ENCODE measurements at regions not wholly inside any gene's neighbourhood (a gene's known extent, or its start where the extent isn't known, plus 50 kb on each side); places are given as distances from the start of the nearest gene placed in this dataset.

DNA sequence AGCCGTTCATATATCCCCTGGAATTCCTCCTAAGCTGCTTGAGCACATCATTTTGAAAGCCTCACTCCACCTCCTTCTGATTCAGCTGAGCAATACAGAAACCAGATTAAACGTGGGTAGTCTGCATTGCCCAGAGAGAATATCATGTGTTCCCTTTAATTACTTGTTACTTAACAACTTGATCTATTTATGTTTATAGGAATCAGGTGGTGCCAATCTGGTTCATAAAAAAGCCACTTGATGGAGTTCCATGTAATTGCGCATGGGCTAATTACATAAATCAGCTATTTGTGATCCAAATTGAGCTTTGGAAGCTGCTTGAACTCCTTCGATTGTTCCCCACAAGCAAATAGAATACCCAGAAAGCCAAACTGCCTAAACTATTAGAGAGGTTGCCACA, 114.7 kb upstream of the ADCY1 start:
- ChIA-PET POLR2A (no interaction called here), CTCF (no interaction called here)
- Histone ChIP-seq H3K36me3 (ENCODE audit: control insufficient read depth, insufficient read depth, low read length) (no peaks in the 10 kb centered on the region), H3K4me3 (ENCODE audit: low read depth, low read length) (no peak overlapping the region), H3K27me3 (ENCODE audit: control insufficient read depth, insufficient read depth, low read length) (no peaks in the 10 kb centered on the region)
- no peak for DNase-seq (ENCODE audit: low read depth)
- TF ChIP-seq, protein P1, sequence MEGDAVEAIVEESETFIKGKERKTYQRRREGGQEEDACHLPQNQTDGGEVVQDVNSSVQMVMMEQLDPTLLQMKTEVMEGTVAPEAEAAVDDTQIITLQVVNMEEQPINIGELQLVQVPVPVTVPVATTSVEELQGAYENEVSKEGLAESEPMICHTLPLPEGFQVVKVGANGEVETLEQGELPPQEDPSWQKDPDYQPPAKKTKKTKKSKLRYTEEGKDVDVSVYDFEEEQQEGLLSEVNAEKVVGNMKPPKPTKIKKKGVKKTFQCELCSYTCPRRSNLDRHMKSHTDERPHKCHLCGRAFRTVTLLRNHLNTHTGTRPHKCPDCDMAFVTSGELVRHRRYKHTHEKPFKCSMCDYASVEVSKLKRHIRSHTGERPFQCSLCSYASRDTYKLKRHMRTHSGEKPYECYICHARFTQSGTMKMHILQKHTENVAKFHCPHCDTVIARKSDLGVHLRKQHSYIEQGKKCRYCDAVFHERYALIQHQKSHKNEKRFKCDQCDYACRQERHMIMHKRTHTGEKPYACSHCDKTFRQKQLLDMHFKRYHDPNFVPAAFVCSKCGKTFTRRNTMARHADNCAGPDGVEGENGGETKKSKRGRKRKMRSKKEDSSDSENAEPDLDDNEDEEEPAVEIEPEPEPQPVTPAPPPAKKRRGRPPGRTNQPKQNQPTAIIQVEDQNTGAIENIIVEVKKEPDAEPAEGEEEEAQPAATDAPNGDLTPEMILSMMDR (IDR thresholded peaks at IDR 0.05; ENCODE audit: insufficient read depth, low read depth, low read length) = no peak

DNA sequence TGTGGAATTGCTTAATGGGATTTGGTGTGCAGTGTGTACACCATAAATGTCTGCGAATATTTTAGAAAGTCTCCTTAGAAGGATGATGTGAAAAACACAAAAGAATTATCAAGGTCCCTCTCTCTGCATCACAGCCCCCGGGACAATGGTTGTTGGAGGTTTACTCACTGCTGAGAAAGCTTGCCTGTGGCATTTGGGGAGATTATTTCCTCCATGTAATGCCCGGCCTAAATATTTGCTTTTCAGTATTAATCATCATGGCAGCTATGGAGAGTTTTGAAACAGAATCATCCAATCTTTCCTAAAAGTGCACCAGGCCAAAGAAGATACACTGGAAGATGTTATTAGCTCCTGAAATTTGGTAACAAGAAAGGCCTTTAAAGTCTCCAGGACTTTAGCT, 113.8 kb upstream of the ADCY1 start:
- POLR2A ChIA-PET = no interaction called here
- H3K4me3 ChIP-seq (ENCODE audit: low read depth, low read length) = no peak overlapping the region
- TF ChIP-seq, protein P1 (IDR thresholded peaks at IDR 0.05; ENCODE audit: insufficient read depth, low read depth, low read length) = no peak
- no peak for DNase-seq (ENCODE audit: low read depth)
- CTCF ChIA-PET = interaction anchor here (1.4 kb wide), 1 partner anchor 10 kb away, joined by 3 read pairs; no protein-coding TSS in a partner anchor
- H3K36me3 ChIP-seq (ENCODE audit: control insufficient read depth, insufficient read depth, low read length) = no peaks in the 10 kb centered on the region
- H3K27me3 ChIP-seq (ENCODE audit: control insufficient read depth, insufficient read depth, low read length) = no peaks in the 10 kb centered on the region

DNA sequence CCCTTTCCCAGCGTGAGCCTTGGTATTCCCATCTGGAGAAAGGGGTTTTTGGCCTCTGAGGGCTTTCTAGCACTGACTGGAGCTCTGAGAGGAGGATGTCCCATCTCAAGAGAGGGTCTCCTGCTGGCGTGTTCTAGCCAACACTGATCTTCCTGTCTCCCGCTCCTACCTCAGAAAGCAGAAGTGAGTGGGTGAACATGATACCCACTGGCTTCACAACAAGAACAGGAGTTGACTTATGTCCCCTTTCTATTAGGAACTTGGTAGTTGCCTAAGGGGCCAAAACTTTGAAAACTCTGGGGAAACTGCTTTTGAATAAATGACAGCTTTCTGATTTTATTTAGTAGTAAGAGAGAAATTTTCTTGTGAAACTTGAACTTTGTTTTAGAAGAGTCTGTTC, 113.1 kb upstream of the ADCY1 start:
- Histone ChIP-seq H3K36me3 (ENCODE audit: control insufficient read depth, insufficient read depth, low read length) (no peaks in the 10 kb centered on the region), H3K27me3 (ENCODE audit: control insufficient read depth, insufficient read depth, low read length) (no peaks in the 10 kb centered on the region), H3K4me3 (ENCODE audit: low read depth, low read length) (no peak overlapping the region)
- ChIA-PET POLR2A (no interaction called here), CTCF (interaction anchor here (1.4 kb wide), 1 partner anchor 9 kb away, joined by 3 read pairs; no protein-coding TSS in a partner anchor)
- no peak for DNase-seq (ENCODE audit: low read depth)
- TF ChIP-seq, protein P1 (IDR thresholded peaks at IDR 0.05; ENCODE audit: insufficient read depth, low read depth, low read length) = no peak

DNA sequence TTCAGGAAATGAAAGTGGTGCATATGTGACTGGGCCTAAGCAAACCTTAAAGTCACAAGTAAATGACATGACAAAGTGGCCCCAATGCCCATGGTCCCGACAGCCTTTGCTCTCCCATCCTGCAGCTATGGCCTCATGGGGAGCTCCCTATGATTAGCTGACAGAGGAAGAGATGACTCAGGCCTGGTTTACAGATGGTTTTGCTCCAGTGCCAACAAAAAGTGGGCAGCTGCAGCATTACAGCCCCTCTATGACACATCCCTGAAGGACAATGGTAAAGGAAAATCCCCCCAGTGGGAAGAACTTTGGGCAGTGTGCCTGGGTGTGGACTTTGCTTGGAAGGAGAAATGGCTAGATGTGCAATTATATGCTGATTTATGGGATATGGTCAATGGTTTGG, 105.1 kb upstream of the ADCY1 start:
- ChIA-PET POLR2A (no interaction called here), CTCF (interaction anchor here (1.3 kb wide), 1 partner anchor 8 kb away, joined by 3 read pairs; no protein-coding TSS in a partner anchor)
- H3K36me3 ChIP-seq (ENCODE audit: control insufficient read depth, insufficient read depth, low read length) = no peaks in the 10 kb centered on the region
- H3K4me3 ChIP-seq (ENCODE audit: low read depth, low read length) = no peak overlapping the region
- TF ChIP-seq, protein P1 (IDR thresholded peaks at IDR 0.05; ENCODE audit: insufficient read depth, low read depth, low read length) = no peak
- no peak for DNase-seq (ENCODE audit: low read depth)
- H3K27me3 ChIP-seq (ENCODE audit: control insufficient read depth, insufficient read depth, low read length) = no peaks in the 10 kb centered on the region

DNA sequence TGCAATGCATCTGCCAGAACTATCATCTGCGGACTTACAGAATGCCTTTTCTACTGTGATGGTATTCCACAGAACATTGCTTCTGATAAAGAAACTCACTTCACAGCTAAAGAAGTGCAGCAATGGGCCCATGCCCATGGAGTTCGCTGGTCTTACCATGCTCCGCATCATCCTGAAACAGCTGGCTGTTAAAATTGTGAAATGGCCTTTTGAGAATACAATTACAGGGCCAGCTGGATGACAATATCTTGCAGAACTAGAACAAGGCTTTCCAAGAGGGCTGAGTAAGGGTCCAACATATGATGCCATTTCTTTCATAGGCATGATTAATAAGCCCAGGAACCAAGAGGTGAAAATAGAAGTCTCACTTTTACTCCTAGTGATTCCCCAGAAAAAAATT, 104.1 kb upstream of the ADCY1 start:
- Histone ChIP-seq H3K4me3 (ENCODE audit: low read depth, low read length) (no peak overlapping the region), H3K36me3 (ENCODE audit: control insufficient read depth, insufficient read depth, low read length) (no peaks in the 10 kb centered on the region), H3K27me3 (ENCODE audit: control insufficient read depth, insufficient read depth, low read length) (no peaks in the 10 kb centered on the region)
- ChIA-PET CTCF (interaction anchor here (1.3 kb wide), 1 partner anchor 9 kb away, joined by 3 read pairs; no protein-coding TSS in a partner anchor), POLR2A (no interaction called here)
- TF ChIP-seq, protein P1 (IDR thresholded peaks at IDR 0.05; ENCODE audit: insufficient read depth, low read depth, low read length) = no peak
- DNase-seq (ENCODE audit: low read depth) = no peak
